ENCODE measurements at regions not wholly inside any gene's neighbourhood (a gene's known extent, or its start where the extent isn't known, plus 50 kb on each side); places are given as distances from the start of the nearest gene placed in this dataset.

GRCh38 chr2:150136401-150136800 lies 351.1 kb downstream of the RND3 start:
- TF ChIP-seq CTCF (conservative IDR thresholded peaks at IDR 0.05; ENCODE audit: low read depth, low read length) = no peak
- no peak for TF ChIP-seq EZH2phosphoT487 (IDR thresholded peaks at IDR 0.05; ENCODE audit: borderline replicate concordance, low read length)
- no peak for TF ChIP-seq EZH2 (IDR thresholded peaks at IDR 0.05; ENCODE audit: low read length, unreplicated experiment)

Data from PC-3 (cell line).